RWPE1 (cell line): ENCODE measurements at regions not wholly inside any gene's neighbourhood (a gene's known extent, or its start where the extent isn't known, plus 50 kb on each side); places are given as distances from the start of the nearest gene placed in this dataset.

Source experiments
- CTCF ChIA-PET: fragments of 350-600 bp; sonication (Branson Sonifier 250); formaldehyde crosslinking; extraction: SDS; loops from one replicate; lab custom pipeline; 2021; lab: Yijun Ruan, JAX
- POLR2A ChIA-PET: fragments of 400-600 bp; formaldehyde crosslinking; extraction: SDS; loops from one replicate; lab custom pipeline; 2020; ENCODE audit warnings: antibody characterized with exemption; ENCODE audit not compliant: low non-redundant PET; lab: Yijun Ruan, JAX
- DNase-seq: peaks from one replicate; pipeline ENCODE4 v3.0.0; 2012; ENCODE audit warnings: low spot score
- H3K27ac ChIP-seq: fragments of 450-650 bp; 2 replicates; pipeline ENCODE4 v1.5.1; 2017
- TF ChIP-seq, protein P1 (sequence below): fragments of 450-650 bp; conservative IDR thresholded peaks from 2 replicates; pipeline ENCODE4 v1.5.1; 2017; ENCODE audit warnings: low read depth, mild to moderate bottlenecking

DNA sequence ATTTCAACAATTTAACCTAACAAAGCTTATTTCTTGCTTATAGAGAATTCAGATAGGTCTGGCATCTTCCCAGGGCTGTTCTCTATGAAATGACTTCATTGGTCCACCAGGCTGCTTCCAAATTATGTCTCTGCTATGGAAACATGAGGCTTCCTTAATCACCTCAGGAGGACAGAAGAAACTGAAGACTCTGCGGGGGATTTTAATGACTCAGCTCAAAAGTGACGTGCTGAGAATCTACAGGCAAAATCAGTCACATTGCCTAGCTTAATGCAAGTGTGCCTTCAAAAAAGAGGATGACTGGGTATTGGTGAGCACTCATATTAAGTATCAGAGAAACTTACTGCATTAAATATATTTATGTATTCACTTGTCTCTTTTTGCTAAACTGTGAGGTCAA is 315.5 kb upstream of the RGMB start:
- CTCF ChIA-PET: no interaction called here
- H3K27ac ChIP-seq: no peak overlapping the region
- TF ChIP-seq, protein P1, sequence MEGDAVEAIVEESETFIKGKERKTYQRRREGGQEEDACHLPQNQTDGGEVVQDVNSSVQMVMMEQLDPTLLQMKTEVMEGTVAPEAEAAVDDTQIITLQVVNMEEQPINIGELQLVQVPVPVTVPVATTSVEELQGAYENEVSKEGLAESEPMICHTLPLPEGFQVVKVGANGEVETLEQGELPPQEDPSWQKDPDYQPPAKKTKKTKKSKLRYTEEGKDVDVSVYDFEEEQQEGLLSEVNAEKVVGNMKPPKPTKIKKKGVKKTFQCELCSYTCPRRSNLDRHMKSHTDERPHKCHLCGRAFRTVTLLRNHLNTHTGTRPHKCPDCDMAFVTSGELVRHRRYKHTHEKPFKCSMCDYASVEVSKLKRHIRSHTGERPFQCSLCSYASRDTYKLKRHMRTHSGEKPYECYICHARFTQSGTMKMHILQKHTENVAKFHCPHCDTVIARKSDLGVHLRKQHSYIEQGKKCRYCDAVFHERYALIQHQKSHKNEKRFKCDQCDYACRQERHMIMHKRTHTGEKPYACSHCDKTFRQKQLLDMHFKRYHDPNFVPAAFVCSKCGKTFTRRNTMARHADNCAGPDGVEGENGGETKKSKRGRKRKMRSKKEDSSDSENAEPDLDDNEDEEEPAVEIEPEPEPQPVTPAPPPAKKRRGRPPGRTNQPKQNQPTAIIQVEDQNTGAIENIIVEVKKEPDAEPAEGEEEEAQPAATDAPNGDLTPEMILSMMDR: no peak
- POLR2A ChIA-PET: no interaction called here
- DNase-seq: no peak

DNA sequence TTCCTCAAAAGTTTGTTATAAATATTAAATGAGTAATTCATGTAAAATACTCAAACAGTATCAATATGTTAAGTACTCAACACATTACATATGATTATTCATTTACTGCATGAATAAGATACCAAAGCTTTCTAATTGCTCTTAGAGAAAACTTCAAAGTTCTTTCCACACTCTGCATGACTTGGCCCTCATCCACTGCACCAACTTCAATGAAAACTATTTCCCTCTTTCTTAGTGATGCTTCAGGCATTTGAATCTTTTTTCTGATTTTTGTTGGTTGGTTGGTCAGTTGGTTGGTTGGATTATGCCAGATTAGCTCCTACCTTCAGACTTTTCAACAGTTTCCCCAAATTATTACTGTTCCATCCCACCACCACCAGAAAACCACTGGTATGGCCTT is 314.7 kb upstream of the RGMB start:
- H3K27ac ChIP-seq: no peak overlapping the region

DNA sequence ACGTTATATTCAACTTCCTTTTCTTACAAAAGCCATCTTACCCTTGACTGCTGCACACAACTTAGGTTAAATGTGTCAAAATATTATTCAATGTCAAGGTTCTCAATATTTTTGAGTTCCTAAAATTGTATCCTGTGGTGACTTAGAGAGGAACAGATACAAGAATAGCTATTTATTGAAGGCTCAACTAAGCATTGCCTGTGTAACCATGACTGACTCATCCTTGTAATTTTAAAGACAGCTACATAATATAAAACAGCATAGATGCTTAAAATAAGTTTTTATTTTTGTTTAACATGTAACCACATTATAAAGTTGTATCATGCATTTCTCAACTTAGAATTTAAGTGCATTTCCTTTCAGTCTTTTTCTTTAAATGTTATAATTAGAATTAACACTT is 312.9 kb upstream of the RGMB start:
- POLR2A ChIA-PET: no interaction called here
- CTCF ChIA-PET: no interaction called here
- no peak for DNase-seq
- no peak overlapping the region for H3K27ac ChIP-seq
- TF ChIP-seq, protein P1: no peak

More for the DNA sequence above, 314.7 kb upstream of the RGMB start:
- CTCF ChIA-PET: no interaction called here
- TF ChIP-seq, protein P1: no peak
- no peak for DNase-seq
- POLR2A ChIA-PET: no interaction called here

DNA sequence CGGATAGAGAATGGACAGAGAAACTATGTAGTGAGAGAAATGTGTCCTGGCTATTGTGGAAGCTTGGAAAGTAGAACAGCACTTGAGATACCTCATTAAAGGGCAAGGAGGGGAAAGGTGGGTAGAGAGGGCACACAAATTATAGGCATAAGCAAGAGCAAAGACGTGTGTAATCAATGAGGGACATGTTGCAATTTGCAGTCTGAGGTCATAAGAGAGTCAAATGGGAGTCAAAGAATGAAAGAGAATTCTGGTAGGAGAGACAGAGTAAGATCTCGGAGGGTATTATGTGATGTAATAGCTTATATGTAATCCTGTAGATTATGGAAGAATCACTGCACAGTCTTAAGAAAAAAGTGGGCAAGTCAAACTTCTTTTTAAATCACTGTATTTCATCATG is 312.0 kb upstream of the RGMB start:
- CTCF ChIA-PET: no interaction called here
- POLR2A ChIA-PET: no interaction called here
- no peak for DNase-seq
- no peak overlapping the region for H3K27ac ChIP-seq
- TF ChIP-seq, protein P1: no peak

DNA sequence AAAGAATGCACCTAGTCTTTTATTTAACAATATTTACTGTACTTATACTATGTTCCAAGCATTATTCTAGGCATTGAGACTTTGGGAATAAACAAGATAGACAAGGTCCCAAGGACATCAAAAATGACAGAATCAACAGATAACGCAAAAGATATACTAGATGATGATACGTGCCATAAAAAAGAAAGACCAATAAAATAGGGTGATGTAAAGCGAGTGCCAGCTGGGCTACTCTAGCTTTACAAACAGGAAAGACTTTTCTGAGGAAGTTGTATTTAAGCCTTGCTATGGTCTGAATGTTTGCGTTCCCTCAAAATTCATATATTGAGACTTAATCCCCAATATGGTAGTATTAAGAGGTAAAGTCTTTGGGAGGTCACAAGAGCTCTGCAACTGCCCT is 310.2 kb upstream of the RGMB start:
- TF ChIP-seq, protein P1: no peak
- POLR2A ChIA-PET: no interaction called here
- DNase-seq: no peak
- H3K27ac ChIP-seq: no peak overlapping the region
- CTCF ChIA-PET: no interaction called here

DNA sequence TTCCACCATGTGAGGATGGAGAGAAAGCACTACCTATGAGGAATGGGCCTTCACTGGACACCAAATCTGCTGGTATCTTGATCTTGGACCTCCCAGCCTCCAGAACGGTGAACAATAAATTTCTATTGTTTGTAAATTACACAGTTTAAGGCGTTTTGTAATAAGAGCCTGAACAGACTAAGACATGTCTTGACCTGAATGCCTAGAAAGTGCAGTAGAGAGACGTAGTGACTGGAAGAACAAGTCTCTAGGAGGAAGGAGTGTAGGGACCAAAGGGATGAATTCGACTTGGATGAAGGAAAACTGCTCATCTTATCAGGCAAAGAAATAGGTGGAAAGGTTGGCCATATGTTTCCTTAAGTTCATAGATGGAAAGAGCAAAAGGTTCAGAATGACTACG is 309.8 kb upstream of the RGMB start:
- H3K27ac ChIP-seq: no peak overlapping the region
- ChIA-PET CTCF (no interaction called here), POLR2A (no interaction called here)
- TF ChIP-seq, protein P1: no peak
- no peak for DNase-seq
